HepG2 (cell line): ENCODE measurements at regions not wholly inside any gene's neighbourhood (a gene's known extent, or its start where the extent isn't known, plus 50 kb on each side); places are given as distances from the start of the nearest gene placed in this dataset.
"Not testable (repeated sequence)": the region's sequence is repeated elsewhere in the genome, so short reads cannot be mapped to it uniquely, and the experiment has no call there.

ENCODE experiments used
- ATAC-seq: fragments of 200-7000 bp; cut with Tn5 transposase; 3 replicates; pipeline ENCODE4 v1.9.1; 2020; ENCODE audit warnings: mild to moderate bottlenecking, moderate library complexity
- BruUV-seq: library from RNA; stranded (reverse); fragments of 400-500 nt; replicated peaks from 2 replicates; lab custom pipeline; 2021; lab: Mats Ljungman, UMichigan
- CTCF ChIA-PET: fragments of 300-600 bp; formaldehyde crosslinking; extraction: SDS; loops from one replicate; lab custom pipeline; 2021; ENCODE audit warnings: low total read pairs, inconsistent platforms, low intra/inter-chr PET ratio; lab: Yijun Ruan, JAX
- POLR2A ChIA-PET: fragments of 350-600 bp; sonication (Branson Sonifier 250); formaldehyde crosslinking; loops from one replicate; lab custom pipeline; 2020; ENCODE audit warnings: antibody characterized with exemption, inconsistent platforms; lab: Yijun Ruan, JAX
- DNase-seq: peaks from one replicate; pipeline ENCODE4 v3.0.0-alpha.2; 2015; ENCODE audit warnings: low spot score
- FAIRE-seq: peaks from 3 replicates; lab custom pipeline; 2011; peaks lifted over from hg19 to GRCh38; lab: Jason Lieb, UNC
- H2AFZ ChIP-seq: one replicate; pipeline ENCODE4 v1.6.1; 2011; ENCODE audit warnings: low read length, inconsistent platforms
- H3K27ac ChIP-seq: fragments of 300-600 bp; 3 replicates; pipeline ENCODE4 v1.8.0; 2011; ENCODE audit warnings: mixed run types, mild to moderate bottlenecking, mixed read lengths, low read length, inconsistent platforms; ENCODE audit not compliant: insufficient read depth; ENCODE audit errors: extremely low read length
- H3K27me3 ChIP-seq, 2 experiments: fragments of 200-600 bp in 1 of 2; 2 replicates in 1 of 2; 3 replicates in 1 of 2; pipeline versions ENCODE4 v1.6.0 to v1.8.0; 2011; ENCODE audit warnings: low read length in 2 of 2, mild to moderate bottlenecking in 2 of 2, moderate library complexity in 2 of 2, inconsistent platforms in 1 of 2; ENCODE audit not compliant: insufficient read depth in 2 of 2, control insufficient read depth in 1 of 2
- H3K36me3 ChIP-seq, 2 experiments: fragments of 200-600 bp in 1 of 2; replicated peaks in 1 of 2; 2 replicates in 1 of 2; 3 replicates in 1 of 2; pipeline versions ENCODE4 v1.5.1 to v1.8.0; 2011; ENCODE audit warnings: low read length in 2 of 2, inconsistent platforms in 1 of 2; ENCODE audit not compliant: insufficient read depth in 2 of 2, control insufficient read depth in 1 of 2
- H3K4me1 ChIP-seq: 2 replicates; pipeline ENCODE4 v1.5.1; 2012; ENCODE audit warnings: low read length, inconsistent platforms; ENCODE audit not compliant: insufficient read depth
- H3K4me2 ChIP-seq: 2 replicates; pipeline ENCODE4 v1.6.0; 2011; ENCODE audit warnings: low read depth, low read length, inconsistent platforms
- H3K4me3 ChIP-seq, 3 experiments: fragments of 200-600 bp in 1 of 3; sonication (generic), shearing (Covaris generic) in 1 of 3; replicated peaks in 1 of 3; 2 replicates each; pipeline ENCODE4 v1.5.1; 2011 to 2016; ENCODE audit warnings: low read length in 3 of 3, inconsistent platforms in 2 of 3, low read depth in 2 of 3, mild to moderate bottlenecking in 2 of 3, control low read depth in 1 of 3, mixed read lengths in 1 of 3; ENCODE audit not compliant: insufficient read depth in 1 of 3
- H3K79me2 ChIP-seq: one replicate; pipeline ENCODE4 v1.6.1; 2011; ENCODE audit warnings: low read length, inconsistent platforms; ENCODE audit not compliant: insufficient read depth
- H3K9ac ChIP-seq: 2 replicates; pipeline ENCODE4 v1.6.0; 2011; ENCODE audit warnings: mild to moderate bottlenecking, low read depth, low read length, inconsistent platforms; ENCODE audit not compliant: insufficient read depth
- H3K9me3 ChIP-seq: 2 replicates; pipeline ENCODE4 v1.5.1; 2012; ENCODE audit warnings: mild to moderate bottlenecking, low read length
- H4K20me1 ChIP-seq: 2 replicates; pipeline ENCODE4 v1.6.0; 2011; ENCODE audit warnings: inconsistent platforms, mild to moderate bottlenecking, low read length, moderate library complexity; ENCODE audit not compliant: insufficient read depth
- MAFK ChIP-seq, 2 experiments: IDR thresholded peaks in 1 of 2; conservative IDR thresholded peaks in 1 of 2; 2 replicates each; pipeline ENCODE4 v1.6.1; 2011; ENCODE audit warnings: improper control_type of control experiment in 2 of 2, low read length in 2 of 2
- WGBS: methylation state at CpG from one replicate; pipeline ENCODE4 v1.1.6; 2017; ENCODE audit warnings: low lambda C conversion rate; 5-methylcytosine and 5-hydroxymethylcytosine counted together
- in situ Hi-C: cut with HindIII; loops from 2 replicates; pipeline ENCODE4 v1.10.0; 2017; ENCODE audit warnings: low pct_unique_long_range_greater_than_20kb; ENCODE audit not compliant: extremely low pct_ligation_motif_present
- intact Hi-C: fragments of 100-400 bp; cut with micrococcal nuclease; formaldehyde crosslinking; loops from one replicate; pipeline ENCODE4 v1.10.0; 2022; ENCODE audit not compliant: unreplicated experiment
- TF ChIP-seq, protein P1 (sequence below): sonication (generic); formaldehyde crosslinking; IDR thresholded peaks from 2 replicates; pipeline ENCODE4 v1.4.0; 2020; ENCODE audit warnings: missing genetic modification reagents

GRCh38 chr10:9347933-9348332 lies 1293.4 kb downstream of the GATA3 start:
- H3K9me3 ChIP-seq, H3K4me2 ChIP-seq, H4K20me1 ChIP-seq, H2AFZ ChIP-seq, FAIRE-seq, POLR2A ChIA-PET, H3K9ac ChIP-seq, H3K79me2 ChIP-seq, DNase-seq, ATAC-seq, H3K4me1 ChIP-seq, H3K4me3 ChIP-seq, H3K27ac ChIP-seq, H3K27me3 ChIP-seq, H3K36me3 ChIP-seq, BruUV-seq, CTCF ChIA-PET, in situ Hi-C loops, intact Hi-C loops: not testable (repeated sequence)
- WGBS = 35% methylated on average over 3 of the region's 3 CpGs

DNA sequence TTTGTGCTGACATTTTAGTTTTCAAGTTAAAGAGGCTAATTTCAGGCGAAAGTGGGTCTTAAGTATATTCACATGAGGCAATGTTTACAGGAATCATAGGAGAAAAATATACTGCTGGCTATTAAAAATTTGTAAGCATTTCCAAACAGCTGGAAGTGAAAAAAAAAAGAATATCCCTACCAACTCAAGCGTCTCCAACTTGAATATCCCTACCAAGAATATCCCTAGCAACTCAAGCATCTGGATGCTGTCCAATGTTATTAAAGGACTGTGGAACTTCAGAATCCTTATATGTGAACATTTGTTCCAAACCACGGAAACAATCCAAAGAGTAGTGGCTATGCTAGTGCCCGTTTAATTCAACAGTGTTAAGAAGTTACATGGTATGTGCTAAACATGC lies 1303.0 kb downstream of the GATA3 start:
- BruUV-seq = no TSS peak
- Histone ChIP-seq H3K9ac (no peak overlapping the region), H3K27me3 (no peaks in the 10 kb centered on the region), H3K79me2 (no peaks in the 10 kb centered on the region), H4K20me1 (no peaks in the 10 kb centered on the region), H3K9me3 (no peaks in the 10 kb centered on the region; the same call in 1 of the 2 replicates), H3K27ac (no peak overlapping the region), H3K4me2 (no peak overlapping the region), H3K4me3 (no peak overlapping the region), H2AFZ (no peak overlapping the region), H3K4me1 (no peaks in the 10 kb centered on the region), H3K36me3 (no peaks in the 10 kb centered on the region)
- in situ Hi-C loops = no loop called here
- no peak for FAIRE-seq
- TF ChIP-seq, protein P1, sequence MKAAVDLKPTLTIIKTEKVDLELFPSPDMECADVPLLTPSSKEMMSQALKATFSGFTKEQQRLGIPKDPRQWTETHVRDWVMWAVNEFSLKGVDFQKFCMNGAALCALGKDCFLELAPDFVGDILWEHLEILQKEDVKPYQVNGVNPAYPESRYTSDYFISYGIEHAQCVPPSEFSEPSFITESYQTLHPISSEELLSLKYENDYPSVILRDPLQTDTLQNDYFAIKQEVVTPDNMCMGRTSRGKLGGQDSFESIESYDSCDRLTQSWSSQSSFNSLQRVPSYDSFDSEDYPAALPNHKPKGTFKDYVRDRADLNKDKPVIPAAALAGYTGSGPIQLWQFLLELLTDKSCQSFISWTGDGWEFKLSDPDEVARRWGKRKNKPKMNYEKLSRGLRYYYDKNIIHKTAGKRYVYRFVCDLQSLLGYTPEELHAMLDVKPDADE = no peak
- peak in 1 of 2 experiments; percentile 13; a peak in 1 of 4 replicates for TF ChIP-seq MAFK (conservative IDR thresholded peaks at IDR 0.05 in 1 of 2, IDR thresholded peaks at IDR 0.05 in 1 of 2; ENCODE audit: low read length in 2 of 2)
- intact Hi-C loops = no loop called here
- CTCF ChIA-PET = no interaction called here
- 20% methylated on average over 4 of the region's 4 CpGs for WGBS
- DNase-seq = no peak
- POLR2A ChIA-PET = no interaction called here
- no peak for ATAC-seq
